ENCODE measurements at regions not wholly inside any gene's neighbourhood (a gene's known extent, or its start where the extent isn't known, plus 50 kb on each side); places are given as distances from the start of the nearest gene placed in this dataset.

GRCh38 chr10:131035779-131036178 lies 275.7 kb downstream of the TCERG1L start:
- TF ChIP-seq CTCF (IDR thresholded peaks at IDR 0.05), result no peak
- TF ChIP-seq POLR2AphosphoS5 (IDR thresholded peaks at IDR 0.05), result no peak
- TF ChIP-seq POLR2A (IDR thresholded peaks at IDR 0.05), result no peak
